Bone marrow (tissue), 2 donors: ENCODE measurements at regions not wholly inside any gene's neighbourhood (a gene's known extent, or its start where the extent isn't known, plus 50 kb on each side); places are given as distances from the start of the nearest gene placed in this dataset.

Experiments
- DNase-seq, 2 donors: peaks; one replicate each; lab custom pipeline; 2025; lab: John Stamatoyannopoulos, UW

GRCh38 chr3:70800951-70801350 lies 488.5 kb upstream of the MDFIC2 start:
- DNase-seq = no peak

GRCh38 chr3:70789878-70790277 lies 477.4 kb upstream of the MDFIC2 start:
- DNase-seq = no peak

GRCh38 chr3:70780790-70781189 lies 468.4 kb upstream of the MDFIC2 start:
- DNase-seq = no peak

GRCh38 chr3:70779296-70779695 lies 466.9 kb upstream of the MDFIC2 start:
- no peak for DNase-seq

GRCh38 chr3:70776081-70776480 lies 463.6 kb upstream of the MDFIC2 start:
- no peak for DNase-seq

- no peak for DNase-seq
Measured at GRCh38 chr3:70775257-70775656, 462.8 kb upstream of the MDFIC2 start.

- no peak for DNase-seq
Measured at GRCh38 chr3:70774641-70775040, 462.2 kb upstream of the MDFIC2 start.

- DNase-seq = no peak
Measured at GRCh38 chr3:70771426-70772147, 459.1 kb upstream of the MDFIC2 start.

GRCh38 chr3:70770650-70771049 lies 458.2 kb upstream of the MDFIC2 start:
- no peak for DNase-seq

- DNase-seq = no peak
Measured at GRCh38 chr3:70766301-70766700, 453.9 kb upstream of the MDFIC2 start.

GRCh38 chr3:70763894-70764293 lies 451.5 kb upstream of the MDFIC2 start:
- DNase-seq = no peak

GRCh38 chr3:70757658-70758057 lies 445.2 kb upstream of the MDFIC2 start:
- no peak for DNase-seq

GRCh38 chr3:70755526-70755925 lies 443.1 kb upstream of the MDFIC2 start:
- no peak for DNase-seq

GRCh38 chr3:70754314-70754713 lies 441.9 kb upstream of the MDFIC2 start:
- DNase-seq = no peak

GRCh38 chr3:70753572-70753971 lies 441.1 kb upstream of the MDFIC2 start:
- no peak for DNase-seq

GRCh38 chr3:70752051-70752450 lies 439.6 kb upstream of the MDFIC2 start:
- DNase-seq = no peak

- no peak for DNase-seq
Measured at GRCh38 chr3:70749122-70749521, 436.7 kb upstream of the MDFIC2 start.

- no peak for DNase-seq
Measured at GRCh38 chr3:70748593-70748992, 436.2 kb upstream of the MDFIC2 start.

- DNase-seq = no peak
Measured at GRCh38 chr3:70747847-70748246, 435.4 kb upstream of the MDFIC2 start.

GRCh38 chr3:70744536-70744935 lies 432.1 kb upstream of the MDFIC2 start:
- no peak for DNase-seq

GRCh38 chr3:70743754-70744153 lies 431.3 kb upstream of the MDFIC2 start:
- DNase-seq = no peak

- no peak for DNase-seq
Measured at GRCh38 chr3:70742081-70742480, 429.6 kb upstream of the MDFIC2 start.

GRCh38 chr3:70740872-70741271 lies 428.4 kb upstream of the MDFIC2 start:
- DNase-seq = no peak

- no peak for DNase-seq
Measured at GRCh38 chr3:70740071-70740470, 427.6 kb upstream of the MDFIC2 start.
